Chondrocyte (in vitro differentiated cells): ENCODE measurements at regions not wholly inside any gene's neighbourhood (a gene's known extent, or its start where the extent isn't known, plus 50 kb on each side); places are given as distances from the start of the nearest gene placed in this dataset.

Experiments
- DNase-seq: peaks from one replicate; pipeline ENCODE4 v3.0.0; 2021; ENCODE audit warnings: mixed read lengths, low spot score
- H3K27ac Mint-ChIP-seq: one replicate; pipeline ENCODE4 v1.8.0; 2021; ENCODE audit warnings: mild to moderate bottlenecking, moderate library complexity, mixed read lengths; ENCODE audit not compliant: unreplicated experiment
- H3K27me3 Mint-ChIP-seq: 2 replicates; pipeline ENCODE4 v1.8.0; 2021; ENCODE audit warnings: low read depth, mixed read lengths
- H3K36me3 Mint-ChIP-seq: 2 replicates; pipeline ENCODE4 v1.8.0; 2021; ENCODE audit warnings: low read depth, mixed read lengths
- H3K4me1 Mint-ChIP-seq: 2 replicates; pipeline ENCODE4 v1.8.0; 2021; ENCODE audit warnings: low read depth, mild to moderate bottlenecking, mixed read lengths
- H3K4me3 Mint-ChIP-seq: one replicate; pipeline ENCODE4 v1.8.0; 2021; ENCODE audit warnings: mild to moderate bottlenecking, moderate library complexity, mixed read lengths; ENCODE audit not compliant: unreplicated experiment
- H3K9me3 Mint-ChIP-seq: 2 replicates; pipeline ENCODE4 v1.8.0; 2021; ENCODE audit warnings: low read depth, mixed read lengths
- TF ChIP-seq, protein P1 (sequence below): fragments of 200-600 bp; sonication (generic); IDR thresholded peaks from 2 replicates; pipeline ENCODE4 v1.5.0; 2021; ENCODE audit warnings: antibody characterized with exemption, mild to moderate bottlenecking, moderate library complexity

DNA sequence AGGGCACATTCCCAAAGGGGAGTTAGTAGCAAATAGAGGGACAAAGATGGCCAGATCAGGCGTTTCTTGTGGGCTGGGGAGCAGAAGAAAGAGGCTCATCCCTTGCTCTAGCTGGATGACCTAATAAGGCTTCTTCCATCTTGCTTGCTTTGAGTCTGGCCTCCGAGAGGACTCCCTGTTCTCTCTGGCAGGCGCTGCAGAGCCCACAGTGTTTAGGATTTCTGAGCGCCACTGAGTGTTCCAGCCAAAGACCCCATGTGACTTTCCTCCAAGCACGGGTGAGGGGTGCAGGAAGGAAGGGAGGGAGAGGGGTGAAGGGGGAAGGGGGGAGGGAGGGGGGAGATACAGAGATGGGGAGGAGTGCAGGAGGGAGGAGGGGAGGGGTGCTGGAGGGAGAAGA is 203.8 kb upstream of the SVIL start:
- TF ChIP-seq, protein P1, sequence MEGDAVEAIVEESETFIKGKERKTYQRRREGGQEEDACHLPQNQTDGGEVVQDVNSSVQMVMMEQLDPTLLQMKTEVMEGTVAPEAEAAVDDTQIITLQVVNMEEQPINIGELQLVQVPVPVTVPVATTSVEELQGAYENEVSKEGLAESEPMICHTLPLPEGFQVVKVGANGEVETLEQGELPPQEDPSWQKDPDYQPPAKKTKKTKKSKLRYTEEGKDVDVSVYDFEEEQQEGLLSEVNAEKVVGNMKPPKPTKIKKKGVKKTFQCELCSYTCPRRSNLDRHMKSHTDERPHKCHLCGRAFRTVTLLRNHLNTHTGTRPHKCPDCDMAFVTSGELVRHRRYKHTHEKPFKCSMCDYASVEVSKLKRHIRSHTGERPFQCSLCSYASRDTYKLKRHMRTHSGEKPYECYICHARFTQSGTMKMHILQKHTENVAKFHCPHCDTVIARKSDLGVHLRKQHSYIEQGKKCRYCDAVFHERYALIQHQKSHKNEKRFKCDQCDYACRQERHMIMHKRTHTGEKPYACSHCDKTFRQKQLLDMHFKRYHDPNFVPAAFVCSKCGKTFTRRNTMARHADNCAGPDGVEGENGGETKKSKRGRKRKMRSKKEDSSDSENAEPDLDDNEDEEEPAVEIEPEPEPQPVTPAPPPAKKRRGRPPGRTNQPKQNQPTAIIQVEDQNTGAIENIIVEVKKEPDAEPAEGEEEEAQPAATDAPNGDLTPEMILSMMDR, result no peak
- H3K9me3 Mint-ChIP-seq, result no peaks in the 10 kb centered on the region
- peaks cover 28% of the 10 kb centered on the region for H3K4me1 Mint-ChIP-seq
- no peak overlapping the region for H3K4me3 Mint-ChIP-seq
- H3K36me3 Mint-ChIP-seq, result peaks cover 2% of the 10 kb centered on the region
- no peak for DNase-seq
- no peak overlapping the region for H3K27ac Mint-ChIP-seq
- no peaks in the 10 kb centered on the region for H3K27me3 Mint-ChIP-seq

DNA sequence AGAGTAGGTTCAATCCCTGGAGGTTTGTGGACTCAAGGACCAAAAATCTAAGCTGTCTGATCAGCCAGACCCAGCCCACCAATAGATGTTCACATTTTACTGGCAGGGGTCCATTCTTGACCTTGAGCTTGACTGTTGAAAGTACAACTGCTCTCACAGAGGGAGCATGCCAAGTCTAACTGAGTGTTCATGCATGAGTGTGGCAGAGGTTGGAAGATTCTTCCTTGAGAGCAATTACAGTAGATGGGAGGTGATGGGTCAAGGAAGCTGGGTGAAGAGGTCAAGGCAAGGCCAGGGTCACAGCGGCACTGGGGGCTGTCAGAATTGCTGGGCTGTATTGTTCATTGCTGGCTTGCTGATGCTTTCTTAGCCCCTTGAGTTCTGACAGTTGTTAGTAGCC is 202.8 kb upstream of the SVIL start:
- DNase-seq, result no peak
- H3K36me3 Mint-ChIP-seq, result peaks cover 2% of the 10 kb centered on the region
- TF ChIP-seq, protein P1, result no peak
- H3K9me3 Mint-ChIP-seq, result no peaks in the 10 kb centered on the region
- H3K4me1 Mint-ChIP-seq, result peaks cover 26% of the 10 kb centered on the region
- no peak overlapping the region for H3K4me3 Mint-ChIP-seq
- H3K27ac Mint-ChIP-seq, result no peak overlapping the region
- no peaks in the 10 kb centered on the region for H3K27me3 Mint-ChIP-seq

DNA sequence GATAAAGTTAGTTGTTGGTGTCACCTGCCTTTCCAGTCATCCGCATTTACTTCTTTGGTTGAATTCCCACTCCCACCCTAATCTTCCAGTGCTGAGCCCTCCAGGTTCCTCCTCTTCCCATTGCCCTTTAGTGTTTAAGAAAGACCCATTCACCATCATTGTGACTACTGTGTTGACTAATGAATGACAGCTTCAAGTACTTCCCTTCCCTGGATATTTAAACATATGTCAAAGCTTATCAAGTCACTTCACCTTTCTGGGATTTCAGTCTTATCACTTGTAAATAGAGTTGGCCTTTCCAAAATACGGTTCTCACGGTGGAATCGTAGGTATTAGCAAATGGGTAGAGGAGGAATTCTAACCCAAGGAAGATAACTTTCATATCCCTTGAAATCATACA is 201.6 kb upstream of the SVIL start:
- DNase-seq, result no peak
- no peaks in the 10 kb centered on the region for H3K27me3 Mint-ChIP-seq
- H3K36me3 Mint-ChIP-seq, result peaks cover 2% of the 10 kb centered on the region
- H3K4me3 Mint-ChIP-seq, result no peak overlapping the region
- H3K27ac Mint-ChIP-seq, result no peak overlapping the region
- peaks cover 17% of the 10 kb centered on the region for H3K4me1 Mint-ChIP-seq
- TF ChIP-seq, protein P1, result no peak
- no peaks in the 10 kb centered on the region for H3K9me3 Mint-ChIP-seq

DNA sequence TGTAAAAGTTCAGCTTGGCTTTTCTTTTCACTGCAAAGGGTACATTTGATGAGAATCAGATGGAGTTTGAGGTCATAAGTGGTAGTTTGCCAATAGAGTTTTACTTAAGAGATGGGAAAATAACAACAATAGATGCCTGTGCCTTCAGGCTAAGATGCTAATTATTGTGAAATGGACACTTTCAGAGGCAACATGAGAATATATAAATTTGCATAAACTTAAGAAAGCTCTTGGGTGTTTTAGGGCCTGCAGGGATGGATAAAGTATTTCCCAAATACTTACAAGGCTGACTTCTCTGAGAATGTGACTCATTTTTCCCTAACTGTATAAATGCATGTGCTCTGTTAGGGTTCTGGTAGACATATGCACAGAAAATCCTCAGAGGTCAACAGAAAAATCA is 200.3 kb upstream of the SVIL start:
- no peak overlapping the region for H3K27ac Mint-ChIP-seq
- no peaks in the 10 kb centered on the region for H3K9me3 Mint-ChIP-seq
- no peak overlapping the region for H3K4me3 Mint-ChIP-seq
- peaks cover 2% of the 10 kb centered on the region for H3K36me3 Mint-ChIP-seq
- peaks cover 10% of the 10 kb centered on the region for H3K4me1 Mint-ChIP-seq
- TF ChIP-seq, protein P1, result no peak
- no peaks in the 10 kb centered on the region for H3K27me3 Mint-ChIP-seq
- DNase-seq, result no peak

DNA sequence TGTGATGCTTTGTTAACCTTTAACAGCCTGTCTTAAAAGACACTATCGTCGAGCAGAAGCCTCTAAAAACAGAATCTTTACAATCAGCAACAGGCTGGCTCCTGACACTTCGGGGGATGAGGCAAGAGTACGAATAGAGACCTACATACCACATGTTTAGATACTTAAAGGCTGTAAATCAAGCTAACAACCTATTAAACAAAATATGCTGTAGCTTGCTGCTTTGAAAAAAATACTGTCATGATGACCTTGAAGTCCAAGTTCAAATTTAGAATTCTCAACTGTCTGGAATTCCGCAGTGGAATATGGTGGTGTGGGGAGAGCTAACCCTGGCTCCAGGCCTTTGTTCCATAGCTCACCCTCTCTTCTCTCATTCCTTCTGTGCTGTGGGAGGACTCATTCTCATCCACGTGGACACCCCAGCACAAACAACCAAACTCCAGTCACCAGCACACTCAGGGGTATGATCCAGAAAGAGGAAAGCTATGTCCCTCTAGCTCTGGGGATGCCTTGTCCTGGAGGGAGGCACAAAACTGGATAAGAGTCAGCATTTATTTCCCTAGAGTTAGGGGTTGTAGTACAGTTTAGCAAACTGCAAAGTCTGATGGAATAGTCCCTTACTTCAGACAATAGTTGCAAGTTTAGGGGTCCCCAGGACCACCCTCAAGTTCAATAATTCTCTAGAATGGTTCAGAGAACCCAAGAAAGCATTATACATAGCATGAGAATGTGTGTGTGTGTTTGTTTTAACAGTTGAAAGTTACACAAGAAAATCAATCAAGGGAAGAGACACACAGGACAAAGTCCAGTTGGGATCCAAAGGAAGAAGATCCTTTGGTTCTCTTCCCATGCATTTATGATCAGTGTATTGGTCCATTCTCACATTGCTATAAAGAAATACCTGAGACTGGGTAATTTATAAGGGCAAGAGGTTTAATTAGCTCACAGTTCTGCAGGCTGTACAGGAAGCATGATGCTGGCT is 196.1 kb upstream of the SVIL start:
- no peak for DNase-seq
- Mint-ChIP-seq H3K27me3 (no peaks in the 10 kb centered on the region), H3K36me3 (no peaks in the 10 kb centered on the region), H3K9me3 (peaks cover 5% of the 10 kb centered on the region), H3K4me1 (peaks cover 6% of the 10 kb centered on the region), H3K4me3 (no peak overlapping the region), H3K27ac (no peak overlapping the region)
- TF ChIP-seq, protein P1, result no peak
